GM18505 (cell line): ENCODE measurements at regions not wholly inside any gene's neighbourhood (a gene's known extent, or its start where the extent isn't known, plus 50 kb on each side); places are given as distances from the start of the nearest gene placed in this dataset.
"Not testable (repeated sequence)": the region's sequence is repeated elsewhere in the genome, so short reads cannot be mapped to it uniquely, and the experiment has no call there.

Experiments
- ATAC-seq: cut with Tn5 transposase; IDR thresholded peaks from one replicate; pipeline ENCODE4 v1.9.1; 2021; ENCODE audit not compliant: unreplicated experiment
- POLR2A ChIP-seq: IDR thresholded peaks from 4 replicates; pipeline ENCODE4 v1.6.1; 2011; ENCODE audit warnings: borderline replicate concordance; ENCODE audit not compliant: insufficient read depth, insufficient read length; ENCODE audit errors: extremely low read depth

DNA sequence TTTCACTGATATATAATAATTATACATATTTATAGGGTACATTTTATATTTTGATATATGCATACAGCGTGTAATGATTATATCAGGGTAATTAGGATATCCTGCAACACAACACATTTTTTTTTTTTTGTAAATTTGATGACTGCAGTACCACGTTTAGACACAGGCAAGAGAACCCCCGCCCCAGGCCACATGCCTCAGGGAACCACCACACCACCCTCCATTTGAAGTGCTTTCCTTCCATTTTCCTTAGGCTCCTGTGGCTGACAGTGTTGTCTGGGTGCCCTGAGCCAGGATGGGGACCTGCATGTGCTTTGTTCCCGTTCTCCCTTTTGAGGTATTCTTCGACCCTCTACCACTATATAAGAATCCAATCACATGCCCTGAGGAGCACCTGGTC lies 161.6 kb upstream of the CTAGE1 start:
- no peak for ATAC-seq

DNA sequence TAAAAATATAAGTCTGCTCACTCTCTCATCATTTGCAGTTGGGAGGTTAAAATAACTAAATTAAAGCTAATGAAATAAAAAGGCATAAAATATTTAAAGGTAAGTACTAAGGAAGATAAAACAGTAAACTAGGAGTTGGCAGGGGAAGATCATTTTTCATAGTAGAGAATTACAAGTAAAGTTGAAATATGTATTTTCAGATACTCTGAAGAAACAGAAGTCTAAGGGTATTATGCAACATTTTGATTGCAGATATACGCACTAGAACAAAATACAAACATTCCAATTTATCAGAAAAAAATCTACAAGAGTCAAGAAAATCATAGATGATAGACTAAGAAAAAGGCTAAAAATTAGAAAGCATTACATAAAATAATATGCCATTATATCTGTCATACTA lies 167.6 kb upstream of the CTAGE1 start:
- ATAC-seq: no peak
- TF ChIP-seq POLR2A: no peak

More for the DNA sequence above, 161.6 kb upstream of the CTAGE1 start:
- TF ChIP-seq POLR2A: no peak

DNA sequence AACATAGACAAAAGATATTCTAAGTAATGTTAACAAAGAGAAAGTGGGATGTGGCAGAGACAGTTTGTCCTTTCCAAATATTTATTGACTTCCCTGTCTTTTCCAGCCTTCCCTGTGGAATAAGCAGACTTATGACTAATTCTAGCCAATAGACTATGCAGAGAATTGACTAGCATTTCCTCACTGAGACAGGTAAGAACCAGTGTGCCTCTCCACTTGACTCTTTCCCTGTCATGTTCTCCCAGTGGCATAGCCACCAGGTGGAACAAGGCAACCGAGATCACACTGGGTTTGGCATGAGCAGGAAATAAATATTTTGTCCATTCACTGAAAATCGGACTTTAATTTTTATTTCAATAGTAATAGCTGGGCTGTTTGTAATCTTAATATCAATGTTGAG lies 168.1 kb upstream of the CTAGE1 start:
- TF ChIP-seq POLR2A: no peak
- no peak for ATAC-seq

DNA sequence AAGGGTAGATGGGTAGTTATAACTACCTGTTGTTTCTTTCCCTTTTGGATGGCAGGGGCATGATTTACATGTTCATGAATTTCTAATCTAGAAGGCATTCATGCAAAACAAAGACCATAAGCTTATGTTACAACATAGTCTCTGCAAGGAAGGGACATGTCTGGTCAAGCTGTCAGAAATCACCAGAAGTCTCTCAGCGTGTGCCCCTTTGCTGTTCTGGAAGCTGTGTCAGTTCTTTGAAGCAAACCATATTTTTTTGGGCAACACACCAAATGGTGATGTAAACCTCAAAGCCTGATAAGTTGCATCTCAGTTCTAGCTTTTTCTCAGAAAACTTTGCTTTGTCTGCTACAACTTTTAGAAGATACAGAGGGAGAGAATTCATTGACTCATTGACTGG lies 173.5 kb upstream of the CTAGE1 start:
- TF ChIP-seq POLR2A: no peak
- no peak for ATAC-seq

DNA sequence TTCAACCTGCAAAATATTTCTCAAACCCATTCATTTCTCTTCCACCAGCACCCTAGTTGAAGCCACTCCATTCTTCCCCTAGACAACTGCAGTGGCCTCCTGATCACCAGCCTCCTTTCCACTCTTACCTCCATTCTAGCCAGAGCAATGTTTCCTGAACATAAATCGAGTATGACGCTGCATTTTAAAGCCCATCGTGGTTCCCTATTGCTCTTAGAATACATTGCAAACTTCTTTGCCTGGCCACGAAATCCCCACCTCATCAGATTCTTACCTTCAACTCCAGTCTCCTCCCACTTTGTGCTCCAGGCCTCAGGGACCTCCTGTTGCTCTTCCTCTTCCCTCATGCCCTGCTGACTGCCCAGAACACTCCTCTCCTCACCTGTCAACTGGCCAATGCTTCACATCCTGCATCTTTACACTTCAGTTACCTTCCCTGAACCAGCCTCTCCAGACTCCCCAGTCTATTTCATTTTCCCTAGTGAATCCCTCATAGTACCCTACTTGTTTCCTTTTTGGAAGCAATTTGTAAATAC lies 176.5 kb upstream of the CTAGE1 start:
- TF ChIP-seq POLR2A: no peak
- no peak for ATAC-seq

DNA sequence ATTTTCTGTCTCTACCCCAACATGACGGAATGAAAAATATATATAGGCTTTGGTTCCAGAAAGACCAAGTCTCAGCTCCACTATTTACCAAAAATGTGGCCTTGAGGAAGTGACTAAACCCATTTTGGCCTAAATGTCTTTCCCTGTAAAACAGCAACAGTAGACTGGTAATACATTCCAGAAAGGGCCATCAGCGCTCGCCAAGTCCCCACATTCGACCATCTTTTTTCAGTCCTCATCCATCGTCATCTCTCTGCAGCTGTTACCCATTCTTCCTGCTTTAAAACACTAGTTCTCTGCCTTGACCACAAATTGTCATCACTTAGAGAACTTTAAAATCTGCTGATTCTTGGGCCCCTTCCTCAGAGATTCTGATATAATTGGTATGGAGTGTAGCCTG lies 183.8 kb upstream of the CTAGE1 start:
- ATAC-seq: no peak

DNA sequence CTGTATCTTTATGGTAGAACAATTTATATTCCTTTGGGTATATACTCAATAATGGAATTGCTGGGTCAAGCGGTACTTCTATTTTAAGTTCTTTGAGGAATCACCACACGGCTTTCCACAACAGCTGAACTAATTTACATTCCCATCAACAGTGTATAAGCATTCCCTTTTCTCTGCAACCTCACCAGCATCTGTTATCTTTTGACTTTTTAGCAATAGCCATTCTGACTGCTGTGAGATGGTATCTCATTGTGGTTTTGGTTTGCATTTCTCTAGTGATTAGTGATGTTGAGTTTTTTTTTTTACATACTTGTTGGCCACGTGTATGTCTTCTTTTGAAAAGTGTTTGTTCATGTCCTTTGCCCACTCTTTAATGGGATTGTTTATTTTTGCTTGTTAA lies 184.7 kb upstream of the CTAGE1 start:
- not testable (repeated sequence) for ATAC-seq

More for the DNA sequence above, 183.8 kb upstream of the CTAGE1 start:
- TF ChIP-seq POLR2A: no peak

DNA sequence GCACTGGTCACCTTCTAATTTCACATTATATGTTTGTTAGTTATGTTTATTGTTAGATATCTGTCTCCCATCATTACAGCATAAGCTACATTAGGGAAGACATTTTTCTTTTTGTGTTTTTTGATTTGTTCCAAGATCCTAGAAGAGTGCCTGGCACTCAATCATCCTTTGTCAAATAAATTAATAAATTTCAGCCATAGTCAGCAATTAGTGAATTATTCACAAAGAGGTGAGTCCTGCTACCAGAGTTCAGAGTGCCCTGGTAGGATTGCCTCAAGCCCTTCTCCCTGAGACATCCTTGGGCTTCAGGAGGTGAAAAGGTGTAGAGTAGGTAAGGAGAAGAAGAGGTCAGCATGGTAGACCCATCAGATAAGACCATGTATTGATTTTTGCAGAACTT lies 186.2 kb upstream of the CTAGE1 start:
- no peak for TF ChIP-seq POLR2A
- ATAC-seq: no peak

DNA sequence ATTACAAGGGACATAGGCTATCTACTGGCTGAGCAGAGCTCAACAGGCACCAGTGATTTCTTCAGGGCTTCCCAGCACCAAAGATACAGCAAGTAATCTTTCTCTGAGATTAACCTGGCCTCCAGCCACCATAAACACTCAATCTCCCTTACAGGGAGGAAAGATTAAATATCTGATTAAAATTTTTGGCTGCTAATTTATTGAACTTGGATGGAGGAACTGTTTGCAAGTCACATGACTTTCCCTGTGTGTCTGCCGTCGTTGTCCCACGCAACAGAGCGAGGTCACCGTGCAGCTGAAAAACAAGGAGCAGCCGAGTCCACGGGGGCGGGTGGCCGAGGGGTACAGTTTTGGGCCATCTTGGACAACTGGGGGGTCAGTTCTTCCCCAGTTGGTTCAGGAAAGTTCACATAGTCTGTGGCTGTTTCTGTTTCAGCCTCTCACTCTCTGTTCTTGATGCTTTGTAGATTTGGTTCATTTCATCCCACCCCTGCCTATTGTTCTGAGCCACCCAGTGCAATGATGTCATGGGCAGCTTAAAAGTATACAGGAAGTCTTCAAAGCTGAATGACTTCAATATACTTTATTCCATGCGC lies 186.8 kb upstream of the CTAGE1 start:
- no peak for ATAC-seq
- no peak for TF ChIP-seq POLR2A

DNA sequence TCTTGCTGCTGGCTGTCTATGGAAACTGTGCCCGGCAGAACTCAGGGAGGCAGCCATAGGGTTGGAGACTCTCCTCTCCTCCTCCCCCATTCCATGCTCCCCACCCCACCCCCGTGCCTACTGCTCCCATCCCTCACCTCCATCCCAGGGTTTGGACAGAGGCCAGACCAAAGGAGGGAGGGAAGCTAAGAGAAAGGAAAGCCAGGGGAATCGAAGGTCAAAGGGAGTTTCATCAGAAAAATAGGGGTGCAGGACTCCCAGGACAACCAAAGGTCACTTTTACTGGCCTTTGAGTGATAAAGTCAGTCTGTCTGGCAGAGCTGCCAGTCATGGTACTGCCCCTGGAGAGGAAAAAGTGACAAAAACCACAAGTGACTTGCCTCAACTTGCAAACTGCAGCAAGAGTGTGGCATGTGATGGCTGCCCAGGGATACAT lies 187.3 kb upstream of the CTAGE1 start:
- no peak for ATAC-seq
- TF ChIP-seq POLR2A: no peak

DNA sequence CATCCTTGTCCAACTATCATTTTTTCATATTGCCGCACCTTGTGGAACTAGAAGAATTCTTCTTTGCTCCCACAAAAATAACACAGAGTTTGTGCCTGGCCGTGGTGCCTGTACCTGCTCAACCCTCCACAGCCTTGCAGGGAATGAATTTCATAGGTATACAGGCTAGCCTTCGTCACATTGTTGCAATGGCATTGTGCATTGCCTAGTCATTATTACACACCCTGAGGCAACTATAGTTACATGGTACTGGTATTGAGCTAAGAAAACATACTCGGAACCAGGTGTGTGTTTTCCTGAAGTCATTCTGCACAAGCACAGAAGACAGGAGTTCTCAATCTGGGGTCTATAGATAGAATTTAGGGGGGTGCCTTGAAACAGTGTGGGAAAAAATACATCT lies 188.0 kb upstream of the CTAGE1 start:
- no peak for ATAC-seq
- TF ChIP-seq POLR2A: no peak

DNA sequence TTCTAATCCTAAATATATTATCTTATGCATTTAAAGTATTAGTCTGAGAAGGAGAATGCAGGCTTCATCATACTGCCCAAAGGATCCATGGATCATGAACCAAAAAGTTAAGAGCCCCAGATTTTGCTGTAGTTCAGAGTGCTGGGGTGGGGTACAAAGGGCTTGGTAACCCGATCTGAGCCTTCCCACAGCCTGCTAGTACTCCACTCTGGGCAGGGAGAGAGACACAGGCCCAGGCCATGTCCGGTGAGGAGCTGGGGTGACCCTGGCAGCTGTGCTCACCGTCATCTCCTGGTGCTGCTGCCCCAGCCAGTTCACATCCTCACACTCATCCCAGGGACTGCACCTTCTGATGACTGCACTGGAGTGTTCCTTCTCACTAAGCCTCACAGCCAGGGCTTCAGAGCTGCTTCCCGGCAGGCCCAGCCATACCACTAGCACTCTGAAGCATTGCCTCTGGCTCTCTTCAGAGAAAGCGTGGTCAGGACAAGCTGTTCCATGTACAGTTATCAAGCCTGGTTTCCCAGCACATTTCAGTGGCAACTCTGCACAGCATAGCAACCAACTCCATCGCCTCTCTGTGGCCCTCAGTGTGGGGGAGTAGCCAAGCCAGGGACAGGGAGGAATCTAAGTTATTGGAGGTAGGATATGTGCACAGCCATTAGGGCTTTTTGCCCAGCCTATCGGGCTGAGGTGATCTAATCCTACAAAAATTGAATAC lies 189.0 kb upstream of the CTAGE1 start:
- TF ChIP-seq POLR2A: no peak
- no peak for ATAC-seq

DNA sequence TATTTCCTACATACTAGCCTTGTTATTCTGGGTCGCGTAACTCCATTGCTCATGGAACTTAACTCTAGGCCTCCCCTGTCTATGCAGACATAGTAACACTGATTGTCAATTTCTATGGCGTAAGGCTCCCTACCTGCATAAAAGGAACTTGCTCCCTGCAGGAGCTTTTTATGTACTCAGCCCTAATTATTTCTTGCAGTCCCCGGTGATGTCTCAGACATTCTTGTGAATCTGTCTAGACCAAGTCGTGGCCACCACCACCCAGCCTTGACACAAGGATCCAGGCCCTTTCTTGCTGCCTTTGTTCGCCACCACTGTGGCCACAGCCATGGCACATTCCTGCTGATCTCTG lies 189.5 kb upstream of the CTAGE1 start:
- no peak for TF ChIP-seq POLR2A

DNA sequence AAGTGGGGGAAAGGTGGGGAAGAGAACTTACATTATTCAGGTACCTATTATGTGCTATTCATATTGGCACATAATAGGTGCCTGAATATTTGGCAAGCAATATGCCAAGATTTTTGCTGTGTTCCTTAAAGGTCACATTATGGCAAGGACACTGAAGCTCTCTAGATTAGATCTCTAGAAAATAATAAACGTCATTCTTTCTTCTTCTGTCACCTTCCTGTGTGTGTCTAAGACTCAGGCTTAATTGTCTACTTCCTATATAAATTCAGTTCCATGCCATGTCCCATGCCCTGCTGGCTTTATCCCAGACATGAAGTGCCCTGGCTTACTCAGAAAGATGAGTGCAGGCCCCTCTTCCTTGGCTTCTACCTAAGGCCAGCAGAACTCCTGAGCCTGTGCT lies 191.1 kb upstream of the CTAGE1 start:
- ATAC-seq: no peak
- no peak for TF ChIP-seq POLR2A

More for the DNA sequence above, 189.5 kb upstream of the CTAGE1 start:
- no peak for ATAC-seq
